ENCODE measurements at regions not wholly inside any gene's neighbourhood (a gene's known extent, or its start where the extent isn't known, plus 50 kb on each side); places are given as distances from the start of the nearest gene placed in this dataset.
"Not testable (repeated sequence)": the region's sequence is repeated elsewhere in the genome, so short reads cannot be mapped to it uniquely, and the experiment has no call there.

DNA sequence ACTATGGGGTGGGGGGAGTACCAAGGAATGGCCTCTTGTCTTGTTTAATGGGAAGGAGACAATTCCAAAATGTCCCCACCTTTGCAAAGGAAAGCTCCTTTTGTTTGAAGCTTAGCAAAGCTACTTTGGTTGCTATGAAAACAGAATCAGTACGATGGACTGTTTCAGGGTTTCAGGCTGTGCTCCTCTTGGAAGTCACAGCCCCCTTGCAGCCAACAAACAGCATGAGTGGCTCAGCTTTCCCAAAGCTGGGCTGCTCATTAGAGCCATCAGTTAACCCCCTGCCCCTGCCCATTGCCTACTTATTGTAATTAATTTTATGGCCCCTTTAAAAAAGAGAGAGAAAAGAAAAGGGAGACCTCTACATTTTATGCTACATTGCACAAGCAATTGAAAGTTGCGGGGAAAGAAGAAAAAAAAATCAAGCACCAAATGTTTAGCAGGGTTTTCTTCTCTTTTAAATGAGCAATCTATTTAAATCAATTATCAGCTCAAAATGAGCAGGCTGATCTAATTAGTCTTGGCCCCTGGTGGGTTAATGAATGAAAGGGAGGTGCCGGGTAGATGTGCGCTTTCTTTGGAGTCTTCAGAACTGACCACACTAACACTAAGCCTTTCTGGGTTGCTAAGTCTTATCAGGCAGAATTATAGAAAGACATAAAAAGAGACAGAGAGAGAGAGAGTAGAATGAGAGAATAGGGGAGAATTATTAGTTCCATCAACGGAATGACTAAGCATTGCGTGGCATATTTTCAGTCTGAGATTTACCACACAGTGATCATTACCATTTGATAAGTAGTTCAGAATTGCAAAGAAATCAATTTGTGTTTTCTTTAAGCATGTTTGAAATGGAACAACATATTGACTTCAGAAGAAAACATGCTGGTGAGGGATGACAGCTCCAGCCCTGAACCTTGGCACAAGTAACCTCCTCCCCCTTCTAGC is 284.9 kb downstream of the INSIG2 start:
- Histone ChIP-seq H2AFZ (ENCODE audit: low read depth, low read length) (no peak overlapping the region), H2BK15ac (ENCODE audit: low read depth, poor library complexity, severe bottlenecking) (no peak overlapping the region), H4K8ac (ENCODE audit: low read length) (no peak overlapping the region), H3K4me1 (ENCODE audit: control insufficient read depth, insufficient read depth, low read depth, low read length) (no peaks in the 10 kb centered on the region), H3K4me2 (ENCODE audit: low read length, poor library complexity, severe bottlenecking) (no peak overlapping the region), H3K14ac (ENCODE audit: low read length in 2 of 2) (no peak overlapping the region), H3K18ac (ENCODE audit: low read depth in 1 of 2, low read length in 2 of 2) (no peak overlapping the region), H3K23ac (ENCODE audit: low read length in 2 of 2) (no peak overlapping the region), H3K4ac (ENCODE audit: low read depth in 1 of 2, low read length in 2 of 2) (no peak overlapping the region), H3K27ac (ENCODE audit: low read length, poor library complexity, severe bottlenecking) (no peak overlapping the region), H3K4me3 (ENCODE audit: insufficient read depth in 1 of 2, low read depth in 1 of 2, low read length in 2 of 2) (no peak overlapping the region), H3K9ac (ENCODE audit: low read length) (no peak overlapping the region), H3K27me3 (ENCODE audit: control insufficient read depth in 1 of 2, insufficient read depth in 1 of 2, low read length in 2 of 2) (peaks cover 0 to 5% of the 10 kb centered on the region in 2 experiments), H2AK5ac (ENCODE audit: low read length, severe bottlenecking) (no peak overlapping the region), H3K9me3 (ENCODE audit: control insufficient read depth, low read length) (no peaks in the 10 kb centered on the region), H2BK120ac (ENCODE audit: low read depth, low read length) (no peak overlapping the region), H3K79me1 (replicated peaks; ENCODE audit: low read length, poor library complexity, severe bottlenecking) (no peaks in the 10 kb centered on the region), H4K91ac (ENCODE audit: low read length) (no peak overlapping the region), H3K36me3 (ENCODE audit: control insufficient read depth in 1 of 2, insufficient read depth in 2 of 2, low read depth in 1 of 2, low read length in 2 of 2) (no peaks in the 10 kb centered on the region), H2BK5ac (ENCODE audit: low read depth, low read length, poor library complexity, severe bottlenecking) (no peak overlapping the region), H2BK12ac (ENCODE audit: low read length in 2 of 2) (no peak overlapping the region)
- DNase-seq: no peak
- 36% methylated on average over 5 of the region's 6 CpGs for WGBS

DNA sequence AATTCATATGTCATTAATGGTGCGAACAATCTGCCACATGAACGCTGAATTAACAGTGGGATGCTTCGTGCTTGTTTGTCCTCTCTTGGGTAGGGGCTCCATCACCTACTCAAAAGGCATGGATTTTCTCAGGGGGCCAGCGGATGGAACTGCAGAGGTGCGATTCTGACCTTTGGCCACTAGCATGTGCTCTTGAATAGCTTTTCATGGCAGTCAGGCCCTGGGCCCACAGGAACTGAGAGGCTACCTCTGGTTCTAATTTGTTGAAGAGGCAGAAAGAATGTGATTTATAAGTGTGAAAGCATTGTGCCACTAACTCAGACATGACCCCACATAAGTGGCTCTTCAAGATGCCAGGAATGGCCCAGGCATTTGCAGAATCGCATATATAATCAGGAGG is 283.2 kb downstream of the INSIG2 start:
- Histone ChIP-seq H2BK12ac (ENCODE audit: low read length in 2 of 2) (no peak overlapping the region), H3K4ac (ENCODE audit: low read depth in 1 of 2, low read length in 2 of 2) (no peak overlapping the region), H4K91ac (ENCODE audit: low read length) (no peak overlapping the region), H2BK5ac (ENCODE audit: low read depth, low read length, poor library complexity, severe bottlenecking) (no peak overlapping the region), H3K23ac (ENCODE audit: low read length in 2 of 2) (no peak overlapping the region), H2AK5ac (ENCODE audit: low read length, severe bottlenecking) (no peak overlapping the region), H4K8ac (ENCODE audit: low read length) (no peak overlapping the region), H3K79me1 (replicated peaks; ENCODE audit: low read length, poor library complexity, severe bottlenecking) (no peaks in the 10 kb centered on the region), H3K18ac (ENCODE audit: low read depth in 1 of 2, low read length in 2 of 2) (no peak overlapping the region), H3K27ac (ENCODE audit: low read length, poor library complexity, severe bottlenecking) (no peak overlapping the region), H3K14ac (ENCODE audit: low read length in 2 of 2) (no peak overlapping the region), H2AFZ (ENCODE audit: low read depth, low read length) (no peak overlapping the region), H3K4me3 (ENCODE audit: insufficient read depth in 1 of 2, low read depth in 1 of 2, low read length in 2 of 2) (no peak overlapping the region), H2BK15ac (ENCODE audit: low read depth, poor library complexity, severe bottlenecking) (no peak overlapping the region), H3K9me3 (ENCODE audit: control insufficient read depth, low read length) (no peaks in the 10 kb centered on the region), H3K4me1 (ENCODE audit: control insufficient read depth, insufficient read depth, low read depth, low read length) (no peaks in the 10 kb centered on the region), H3K36me3 (ENCODE audit: control insufficient read depth in 1 of 2, insufficient read depth in 2 of 2, low read depth in 1 of 2, low read length in 2 of 2) (no peaks in the 10 kb centered on the region), H2BK120ac (ENCODE audit: low read depth, low read length) (no peak overlapping the region), H3K9ac (ENCODE audit: low read length) (no peak overlapping the region), H3K27me3 (ENCODE audit: control insufficient read depth in 1 of 2, insufficient read depth in 1 of 2, low read length in 2 of 2) (no peaks in the 10 kb centered on the region), H3K4me2 (ENCODE audit: low read length, poor library complexity, severe bottlenecking) (no peak overlapping the region)
- WGBS: 11% methylated on average over 6 of the region's 6 CpGs
- no peak for DNase-seq

DNA sequence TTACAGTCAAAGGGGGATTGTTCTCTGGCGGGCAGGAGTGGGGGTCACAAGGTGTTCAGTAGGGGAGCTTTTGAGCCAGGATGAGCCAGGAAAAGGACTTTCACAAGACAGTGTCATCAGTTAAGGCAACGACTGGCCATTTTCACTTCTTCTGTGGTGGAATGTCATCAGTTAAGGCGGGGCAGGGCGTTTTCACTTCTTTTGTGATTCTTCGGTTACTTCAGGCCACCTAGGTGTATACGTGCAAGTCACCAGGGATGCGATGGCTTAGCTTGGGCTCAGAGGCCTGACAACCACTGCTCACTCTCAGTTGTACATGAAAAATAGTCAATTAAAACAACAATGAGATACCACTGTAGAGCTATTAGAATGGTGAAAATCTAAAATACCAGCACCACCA is 281.2 kb downstream of the INSIG2 start:
- not testable (repeated sequence) for H3K23ac ChIP-seq (ENCODE audit: low read length in 2 of 2); H2BK5ac ChIP-seq (ENCODE audit: low read depth, low read length, poor library complexity, severe bottlenecking); H3K14ac ChIP-seq (ENCODE audit: low read length in 2 of 2); H3K36me3 ChIP-seq (ENCODE audit: control insufficient read depth in 1 of 2, insufficient read depth in 2 of 2, low read depth in 1 of 2, low read length in 2 of 2); H2BK120ac ChIP-seq (ENCODE audit: low read depth, low read length); H3K27me3 ChIP-seq (ENCODE audit: control insufficient read depth in 1 of 2, insufficient read depth in 1 of 2, low read length in 2 of 2); H4K91ac ChIP-seq (ENCODE audit: low read length); H3K4ac ChIP-seq (ENCODE audit: low read depth in 1 of 2, low read length in 2 of 2); H3K79me1 ChIP-seq (replicated peaks; ENCODE audit: low read length, poor library complexity, severe bottlenecking); H2AFZ ChIP-seq (ENCODE audit: low read depth, low read length); H2BK12ac ChIP-seq (ENCODE audit: low read length in 2 of 2); H3K4me1 ChIP-seq (ENCODE audit: control insufficient read depth, insufficient read depth, low read depth, low read length); H3K18ac ChIP-seq (ENCODE audit: low read depth in 1 of 2, low read length in 2 of 2); DNase-seq; H2AK5ac ChIP-seq (ENCODE audit: low read length, severe bottlenecking); H2BK15ac ChIP-seq (ENCODE audit: low read depth, poor library complexity, severe bottlenecking); H3K4me3 ChIP-seq (ENCODE audit: insufficient read depth in 1 of 2, low read depth in 1 of 2, low read length in 2 of 2); H3K4me2 ChIP-seq (ENCODE audit: low read length, poor library complexity, severe bottlenecking); H3K9ac ChIP-seq (ENCODE audit: low read length); H3K27ac ChIP-seq (ENCODE audit: low read length, poor library complexity, severe bottlenecking); H3K9me3 ChIP-seq (ENCODE audit: control insufficient read depth, low read length); H4K8ac ChIP-seq (ENCODE audit: low read length)
- 34% methylated on average over 4 of the region's 7 CpGs for WGBS

DNA sequence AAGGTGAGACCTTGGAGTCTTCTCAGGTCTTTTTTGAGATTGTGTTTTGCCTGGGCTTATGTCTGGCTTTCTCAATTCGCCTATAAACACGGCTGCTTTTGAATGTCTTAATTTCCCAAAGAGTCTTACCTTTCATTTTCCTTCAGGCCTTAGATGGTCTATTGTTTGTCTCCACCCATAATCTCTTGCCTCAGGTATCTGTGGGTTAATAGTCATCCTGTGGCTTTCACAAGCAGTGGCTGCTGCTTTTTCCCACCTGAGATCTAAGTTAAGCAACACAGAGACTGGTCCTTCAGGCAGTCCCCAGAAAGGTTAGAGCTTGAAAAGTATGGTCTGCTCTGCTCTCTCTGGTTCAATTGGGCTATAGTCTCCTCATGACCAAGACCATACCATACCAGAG is 275.3 kb downstream of the INSIG2 start:
- Histone ChIP-seq H2AK5ac (ENCODE audit: low read length, severe bottlenecking) (no peak overlapping the region), H3K27me3 (ENCODE audit: control insufficient read depth in 1 of 2, insufficient read depth in 1 of 2, low read length in 2 of 2) (no peaks in the 10 kb centered on the region)
- no peak for DNase-seq

More for the DNA sequence above, 275.3 kb downstream of the INSIG2 start:
- H3K9ac ChIP-seq (ENCODE audit: low read length): no peak overlapping the region
- no peak overlapping the region for H2BK15ac ChIP-seq (ENCODE audit: low read depth, poor library complexity, severe bottlenecking)
- no peak overlapping the region for H2BK12ac ChIP-seq (ENCODE audit: low read length in 2 of 2)
- no peak overlapping the region for H3K27ac ChIP-seq (ENCODE audit: low read length, poor library complexity, severe bottlenecking)
- 65% methylated on average over 2 of the region's 2 CpGs for WGBS
- no peak overlapping the region for H2BK120ac ChIP-seq (ENCODE audit: low read depth, low read length)
- no peaks in the 10 kb centered on the region for H3K4me1 ChIP-seq (ENCODE audit: control insufficient read depth, insufficient read depth, low read depth, low read length)
- no peaks in the 10 kb centered on the region for H3K79me1 ChIP-seq (replicated peaks; ENCODE audit: low read length, poor library complexity, severe bottlenecking)
- no peaks in the 10 kb centered on the region for H3K9me3 ChIP-seq (ENCODE audit: control insufficient read depth, low read length)
- H3K4ac ChIP-seq (ENCODE audit: low read depth in 1 of 2, low read length in 2 of 2): no peak overlapping the region
- H4K8ac ChIP-seq (ENCODE audit: low read length): no peak overlapping the region
- no peak overlapping the region for H3K23ac ChIP-seq (ENCODE audit: low read length in 2 of 2)
- no peak overlapping the region for H3K18ac ChIP-seq (ENCODE audit: low read depth in 1 of 2, low read length in 2 of 2)
- no peaks in the 10 kb centered on the region for H3K36me3 ChIP-seq (ENCODE audit: control insufficient read depth in 1 of 2, insufficient read depth in 2 of 2, low read depth in 1 of 2, low read length in 2 of 2)
- H3K4me2 ChIP-seq (ENCODE audit: low read length, poor library complexity, severe bottlenecking): no peak overlapping the region
- H4K91ac ChIP-seq (ENCODE audit: low read length): no peak overlapping the region
- no peak overlapping the region for H3K4me3 ChIP-seq (ENCODE audit: insufficient read depth in 1 of 2, low read depth in 1 of 2, low read length in 2 of 2)
- no peak overlapping the region for H2BK5ac ChIP-seq (ENCODE audit: low read depth, low read length, poor library complexity, severe bottlenecking)
- no peak overlapping the region for H3K14ac ChIP-seq (ENCODE audit: low read length in 2 of 2)
- H2AFZ ChIP-seq (ENCODE audit: low read depth, low read length): no peak overlapping the region
